ENCODE measurements at regions not wholly inside any gene's neighbourhood (a gene's known extent, or its start where the extent isn't known, plus 50 kb on each side); places are given as distances from the start of the nearest gene placed in this dataset.

DNA sequence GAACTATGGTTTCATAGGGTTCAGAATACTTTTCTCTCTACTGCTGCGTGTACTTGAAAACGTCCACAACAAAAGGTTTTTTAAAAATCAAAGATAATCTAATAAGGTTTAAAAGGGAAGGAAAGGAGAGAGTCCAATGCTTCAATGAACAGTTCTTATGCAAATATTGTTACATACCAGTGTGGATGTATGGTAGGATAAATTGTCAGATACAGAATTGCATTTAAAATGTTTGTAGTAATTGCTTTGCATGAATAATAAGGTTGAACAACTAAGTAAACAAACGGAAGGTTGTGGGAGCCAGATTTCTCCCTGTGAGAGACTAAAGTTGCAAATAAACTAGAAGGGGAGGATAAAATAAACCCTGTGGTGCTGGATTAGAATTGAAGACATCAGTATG lies 53.8 kb upstream of the RBBP8 start:
- H3K27me3 ChIP-seq (replicated peaks; ENCODE audit: insufficient read depth): no peaks in the 10 kb centered on the region
- H3K4me1 ChIP-seq (replicated peaks): no peaks in the 10 kb centered on the region
- TF ChIP-seq POLR2A (IDR thresholded peaks at IDR 0.05) (no peak), POLR2AphosphoS5 (IDR thresholded peaks at IDR 0.05) (no peak), CTCF (IDR thresholded peaks at IDR 0.05) (no peak)
- intact Hi-C loops (cut with DNase I): no loop called here
- no peak overlapping the region for H3K4me3 ChIP-seq
- H3K9me3 ChIP-seq: no peaks in the 10 kb centered on the region
- H3K27ac ChIP-seq: no peak overlapping the region
- DNase-seq (ENCODE audit: low spot score): no peak
- 51% methylated on average over 3 of the region's 3 CpGs for WGBS
- no peaks in the 10 kb centered on the region for H3K36me3 ChIP-seq

- no peaks in the 10 kb centered on the region for H3K9me3 ChIP-seq
- no peak overlapping the region for H3K27ac ChIP-seq
- H3K4me1 ChIP-seq (replicated peaks): no peaks in the 10 kb centered on the region
- no peaks in the 10 kb centered on the region for H3K36me3 ChIP-seq
- H3K27me3 ChIP-seq (replicated peaks; ENCODE audit: insufficient read depth): no peaks in the 10 kb centered on the region
- TF ChIP-seq CTCF (IDR thresholded peaks at IDR 0.05) (no peak), POLR2AphosphoS5 (IDR thresholded peaks at IDR 0.05) (no peak), POLR2A (IDR thresholded peaks at IDR 0.05) (no peak)
- no peak overlapping the region for H3K4me3 ChIP-seq
- DNase-seq (ENCODE audit: low spot score): no peak
- intact Hi-C loops (cut with DNase I): no loop called here
Observed at GRCh38 chr18:22882084-22882483, 51.0 kb upstream of the RBBP8 start.

- intact Hi-C loops (cut with DNase I): no loop called here
- H3K9me3 ChIP-seq: no peaks in the 10 kb centered on the region
- H3K36me3 ChIP-seq: no peaks in the 10 kb centered on the region
- no peak overlapping the region for H3K27ac ChIP-seq
- H3K4me1 ChIP-seq (replicated peaks): no peaks in the 10 kb centered on the region
- H3K4me3 ChIP-seq: no peak overlapping the region
- H3K27me3 ChIP-seq (replicated peaks; ENCODE audit: insufficient read depth): no peaks in the 10 kb centered on the region
- TF ChIP-seq POLR2AphosphoS5 (IDR thresholded peaks at IDR 0.05) (no peak), CTCF (IDR thresholded peaks at IDR 0.05) (no peak), POLR2A (IDR thresholded peaks at IDR 0.05) (no peak)
- WGBS: 69% methylated on average over 2 of the region's 2 CpGs
- no peak for DNase-seq (ENCODE audit: low spot score)
Observed at GRCh38 chr18:22883179-22883578, 49.9 kb upstream of the RBBP8 start.

Small RNA genes lying in the stretch of these regions (small RNA-seq; reads per million reads assigned to genes)
- gene RNU6-1032P: 0 reads per million in 2 donors

All from prostate gland (tissue), 2 donors.